Hepatic stellate cell (primary cell): ENCODE measurements at regions not wholly inside any gene's neighbourhood (a gene's known extent, or its start where the extent isn't known, plus 50 kb on each side); places are given as distances from the start of the nearest gene placed in this dataset.

Experiments used
- DNase-seq: peaks from one replicate; pipeline ENCODE4 v3.0.0; 2011; ENCODE audit warnings: low spot score

GRCh38 chr4:15374656-15375055 is 53.2 kb upstream of the C1QTNF7 start:
- DNase-seq = peak; percentile 11

DNA sequence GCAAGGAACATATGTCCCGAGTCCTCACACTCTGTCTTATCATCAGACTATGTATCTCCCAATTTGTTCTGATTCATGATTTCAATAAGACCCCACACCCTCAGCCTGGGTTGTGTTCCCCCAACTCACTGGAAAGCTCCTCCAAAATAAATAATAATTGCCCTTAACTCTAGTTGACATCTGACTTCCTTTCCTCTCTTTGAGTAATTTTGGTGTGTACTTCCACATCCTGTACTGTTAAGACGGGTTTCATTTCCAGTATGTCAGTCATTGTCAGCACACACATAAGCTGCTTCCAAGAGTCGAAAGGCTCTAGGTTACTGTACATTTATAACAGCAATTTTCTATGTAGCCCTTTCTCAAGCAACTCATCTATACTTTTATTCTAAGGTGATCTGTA is 52.2 kb upstream of the C1QTNF7 start:
- DNase-seq = no peak

- DNase-seq = no peak
Measured at GRCh38 chr4:15376145-15376544, 51.7 kb upstream of the C1QTNF7 start.

DNA sequence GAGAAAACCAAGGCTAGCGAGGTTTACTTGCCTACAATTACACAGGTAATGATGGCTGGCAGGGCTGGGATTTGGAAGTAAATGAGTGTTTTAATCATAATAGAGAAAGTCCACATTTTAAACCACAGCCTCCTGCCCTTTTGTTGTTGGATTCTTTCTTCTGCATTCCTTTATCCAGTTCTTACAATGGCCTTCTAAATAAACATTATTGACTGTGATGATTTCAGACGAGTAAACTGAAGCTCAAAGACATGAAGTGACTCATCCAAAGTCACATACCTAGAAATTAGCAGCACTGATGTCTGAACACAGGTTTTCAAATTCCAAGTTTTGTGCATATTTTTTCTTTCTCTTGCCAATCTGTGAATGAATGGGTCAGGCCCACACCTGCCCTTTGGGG is 51.2 kb upstream of the C1QTNF7 start:
- DNase-seq = no peak
